ENCODE measurements at regions not wholly inside any gene's neighbourhood (a gene's known extent, or its start where the extent isn't known, plus 50 kb on each side); places are given as distances from the start of the nearest gene placed in this dataset.

DNA sequence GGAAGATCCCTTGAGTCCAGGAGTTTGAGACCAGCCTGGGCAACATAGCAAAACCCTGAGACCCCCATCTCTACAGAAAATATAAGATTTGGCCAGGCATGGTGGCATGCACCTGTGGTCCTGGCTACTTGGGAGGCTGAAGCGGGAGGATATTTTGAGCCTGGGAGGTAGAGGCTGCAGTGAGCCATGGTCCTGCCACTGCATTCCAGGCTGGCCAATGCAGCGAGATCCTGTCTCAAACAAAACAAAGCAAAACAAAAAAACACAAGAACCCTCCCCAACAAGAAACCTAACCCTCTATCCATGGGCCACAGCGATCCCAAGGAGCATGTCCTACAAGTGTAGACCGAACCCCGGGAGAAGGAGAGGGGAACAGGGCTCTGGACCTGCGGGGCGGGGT lies 133.3 kb downstream of the MGAT5B start:
- Histone ChIP-seq H3K79me2 (ENCODE audit: control insufficient read depth, low read length) (no peaks in the 10 kb centered on the region; the same call in 1 of the 2 replicates), H3F3A (ENCODE audit: control insufficient read depth, insufficient read depth) (peaks cover 31% of the 10 kb centered on the region), H4K20me1 (ENCODE audit: control insufficient read depth, insufficient read depth, low read depth, low read length) (no peaks in the 10 kb centered on the region), H3K36me3 (ENCODE audit: control insufficient read depth, low read length) (no peaks in the 10 kb centered on the region), H3K4me1 (ENCODE audit: control insufficient read depth, low read length) (peaks cover 97% of the 10 kb centered on the region), H3K4me3 (ENCODE audit: low read length) (no peak overlapping the region), H3K9me2 (replicated peaks; ENCODE audit: control insufficient read depth, low read length) (no peaks in the 10 kb centered on the region), H3K4me2 (ENCODE audit: low read length) (no peak overlapping the region), H3K27me3 (ENCODE audit: control insufficient read depth, low read length) (no peaks in the 10 kb centered on the region), H3K27ac (ENCODE audit: low read depth, low read length) (no peak overlapping the region), H3K9me3 (ENCODE audit: control insufficient read depth, insufficient read depth, low read length) (no peaks in the 10 kb centered on the region)
- no peak for TF ChIP-seq EZH2phosphoT487 (IDR thresholded peaks at IDR 0.05; ENCODE audit: borderline replicate concordance, low read length)
- TF ChIP-seq CTCF (IDR thresholded peaks at IDR 0.05; ENCODE audit: low read depth, low read length, poor library complexity, severe bottlenecking) = no peak

DNA sequence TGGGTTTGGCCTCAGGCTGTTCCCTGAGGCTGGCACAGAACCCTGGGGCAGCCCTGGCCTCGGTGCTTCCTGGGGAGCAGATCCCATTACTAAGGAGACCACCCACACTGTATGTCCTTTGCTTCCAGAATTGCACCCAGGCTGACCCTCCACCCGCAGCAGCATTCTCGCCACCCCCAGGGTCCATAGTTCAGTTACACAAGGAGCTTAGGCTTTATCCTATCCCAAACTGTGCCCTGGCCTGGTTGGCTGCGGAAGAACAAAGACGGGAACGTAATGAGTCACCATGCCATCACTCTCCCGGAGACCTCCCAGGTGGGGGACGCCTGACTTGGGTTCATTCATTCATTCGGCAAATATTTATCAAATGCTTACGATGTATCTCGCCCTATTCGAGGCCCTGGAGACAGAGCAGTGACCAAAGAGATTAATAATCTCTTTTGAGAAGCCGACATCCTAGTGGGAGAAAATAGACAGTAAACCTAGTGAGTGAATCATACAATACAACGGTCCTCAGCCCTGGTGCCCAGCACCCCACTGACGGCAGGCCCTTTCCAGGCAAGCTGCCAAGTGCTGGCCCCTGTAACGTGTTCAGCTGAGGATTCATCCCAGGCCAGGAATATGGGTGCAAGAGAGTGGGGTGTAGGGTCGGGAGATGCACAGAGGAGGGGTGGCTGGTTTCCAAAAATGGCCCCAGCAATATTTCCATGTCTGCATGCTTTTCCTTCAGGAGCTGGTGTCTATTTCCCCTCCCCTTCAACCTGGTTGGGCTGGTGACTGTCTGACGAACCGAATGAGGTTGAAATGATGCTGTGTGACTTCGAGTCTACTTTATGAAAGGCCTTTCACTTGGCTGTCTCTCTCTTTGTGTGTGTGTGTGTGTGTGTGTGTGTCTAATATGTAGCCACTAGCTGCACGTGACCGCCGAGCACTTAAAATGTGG lies 134.2 kb downstream of the MGAT5B start:
- no peak overlapping the region for H3K27ac ChIP-seq (ENCODE audit: low read depth, low read length)
- no peaks in the 10 kb centered on the region for H4K20me1 ChIP-seq (ENCODE audit: control insufficient read depth, insufficient read depth, low read depth, low read length)
- peaks cover 27% of the 10 kb centered on the region for H3F3A ChIP-seq (ENCODE audit: control insufficient read depth, insufficient read depth)
- H3K9me2 ChIP-seq (replicated peaks; ENCODE audit: control insufficient read depth, low read length) = no peaks in the 10 kb centered on the region
- no peak overlapping the region for H3K4me3 ChIP-seq (ENCODE audit: low read length)
- H3K4me1 ChIP-seq (ENCODE audit: control insufficient read depth, low read length) = peaks cover 97% of the 10 kb centered on the region
- H3K27me3 ChIP-seq (ENCODE audit: control insufficient read depth, low read length) = no peaks in the 10 kb centered on the region
- H3K36me3 ChIP-seq (ENCODE audit: control insufficient read depth, low read length) = no peaks in the 10 kb centered on the region
- TF ChIP-seq CTCF (IDR thresholded peaks at IDR 0.05; ENCODE audit: low read depth, low read length, poor library complexity, severe bottlenecking) (no peak), EZH2phosphoT487 (IDR thresholded peaks at IDR 0.05; ENCODE audit: borderline replicate concordance, low read length) (no peak)
- H3K9me3 ChIP-seq (ENCODE audit: control insufficient read depth, insufficient read depth, low read length) = no peaks in the 10 kb centered on the region
- H3K79me2 ChIP-seq (ENCODE audit: control insufficient read depth, low read length) = no peaks in the 10 kb centered on the region
- H3K4me2 ChIP-seq (ENCODE audit: low read length) = no peak overlapping the region

DNA sequence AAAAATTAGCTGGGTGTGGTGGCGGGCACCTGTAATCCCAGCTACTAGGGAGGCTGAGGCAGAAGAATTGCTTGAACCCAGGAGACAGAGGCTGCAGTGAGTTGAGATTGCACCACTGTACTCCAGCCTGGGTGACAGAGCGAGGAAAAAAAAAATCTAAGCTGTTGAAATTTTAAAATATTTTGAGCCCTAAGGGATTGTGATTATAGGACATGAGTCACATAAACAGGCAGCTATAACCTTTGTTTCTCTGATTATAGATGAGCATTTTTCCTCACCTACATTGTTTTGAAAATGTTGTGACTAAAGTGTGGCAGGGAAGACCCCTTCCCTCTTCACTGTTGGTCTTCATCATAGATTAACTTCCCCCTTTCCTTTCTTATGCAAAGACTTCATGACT lies 135.5 kb downstream of the MGAT5B start:
- no peak for TF ChIP-seq EZH2phosphoT487 (IDR thresholded peaks at IDR 0.05; ENCODE audit: borderline replicate concordance, low read length)
- TF ChIP-seq CTCF (IDR thresholded peaks at IDR 0.05; ENCODE audit: low read depth, low read length, poor library complexity, severe bottlenecking) = no peak
- Histone ChIP-seq H3K27me3 (ENCODE audit: control insufficient read depth, low read length) (no peaks in the 10 kb centered on the region), H3K4me3 (ENCODE audit: low read length) (no peak overlapping the region), H3K4me2 (ENCODE audit: low read length) (no peak overlapping the region), H3K4me1 (ENCODE audit: control insufficient read depth, low read length) (peaks cover 97% of the 10 kb centered on the region), H3K9me2 (replicated peaks; ENCODE audit: control insufficient read depth, low read length) (no peaks in the 10 kb centered on the region), H3K36me3 (ENCODE audit: control insufficient read depth, low read length) (no peaks in the 10 kb centered on the region), H4K20me1 (ENCODE audit: control insufficient read depth, insufficient read depth, low read depth, low read length) (no peaks in the 10 kb centered on the region), H3K27ac (ENCODE audit: low read depth, low read length) (peak overlapping the region; percentile 32), H3K9me3 (ENCODE audit: control insufficient read depth, insufficient read depth, low read length) (no peaks in the 10 kb centered on the region; the same call in 1 of the 2 replicates), H3F3A (ENCODE audit: control insufficient read depth, insufficient read depth) (peaks cover 19% of the 10 kb centered on the region), H3K79me2 (ENCODE audit: control insufficient read depth, low read length) (no peaks in the 10 kb centered on the region)
